WTC11 (cell line): ENCODE measurements at regions not wholly inside any gene's neighbourhood (a gene's known extent, or its start where the extent isn't known, plus 50 kb on each side); places are given as distances from the start of the nearest gene placed in this dataset.

Source experiments
- ATAC-seq: fragments of 200-7000 bp; cut with Tn5 transposase; 2 replicates; pipeline ENCODE4 v1.10.0; 2021; ENCODE audit warnings: mild to moderate bottlenecking, moderate library complexity
- CTCF ChIA-PET: fragments of 300-600 bp; sonication (Branson Sonifier 250); formaldehyde crosslinking; loops from one replicate; lab custom pipeline; 2021; ENCODE audit warnings: antibody characterized with exemption; lab: Charles Lee
- POLR2A ChIA-PET: fragments of 350-600 bp; sonication (Branson Sonifier 250); formaldehyde crosslinking; loops from one replicate; lab custom pipeline; 2021; ENCODE audit warnings: antibody characterized with exemption; lab: Charles Lee
- DNase-seq: peaks from one replicate; pipeline ENCODE4 v3.0.0; 2021; ENCODE audit warnings: low spot score
- H3K27ac Mint-ChIP-seq: 2 replicates; pipeline ENCODE4 v1.8.0; 2021; ENCODE audit warnings: mixed read lengths
- H3K27me3 Mint-ChIP-seq: 2 replicates; pipeline ENCODE4 v1.8.0; 2021; ENCODE audit warnings: low read depth, mild to moderate bottlenecking, moderate library complexity, mixed read lengths
- H3K36me3 Mint-ChIP-seq: 2 replicates; pipeline ENCODE4 v1.8.0; 2021; ENCODE audit warnings: mixed read lengths
- H3K4me1 Mint-ChIP-seq: 2 replicates; pipeline ENCODE4 v1.8.0; 2022; ENCODE audit warnings: mixed read lengths
- H3K4me3 Mint-ChIP-seq: 2 replicates; pipeline ENCODE4 v1.8.0; 2021; ENCODE audit warnings: mild to moderate bottlenecking, moderate library complexity, mixed read lengths
- H3K9me3 Mint-ChIP-seq: 2 replicates; pipeline ENCODE4 v1.8.0; 2021; ENCODE audit warnings: mixed read lengths
- AR ChIP-seq: fragments of 250-450 bp; sonication (Bioruptor Pico); IDR thresholded peaks from 2 replicates; pipeline ENCODE4 v1.9.0; 2021; ENCODE audit warnings: mild to moderate bottlenecking
- ATF1 ChIP-seq: sonication (generic); formaldehyde crosslinking; IDR thresholded peaks from 2 replicates; pipeline ENCODE4 v1.8.1; 2023; ENCODE audit warnings: mild to moderate bottlenecking, moderate library complexity, missing genetic modification reagents
- ATF3 ChIP-seq: sonication (generic); formaldehyde crosslinking; conservative IDR thresholded peaks from 2 replicates; pipeline ENCODE4 v1.8.1; 2022; ENCODE audit warnings: mild to moderate bottlenecking, missing genetic modification reagents
- FOXJ3 ChIP-seq: sonication (generic); formaldehyde crosslinking; IDR thresholded peaks from 2 replicates; pipeline ENCODE4 v1.9.0; 2021; ENCODE audit warnings: missing genetic modification reagents, mild to moderate bottlenecking, borderline replicate concordance
- HMGA2 ChIP-seq: fragments of 250-450 bp; sonication (Bioruptor Pico); IDR thresholded peaks from 2 replicates; pipeline ENCODE4 v1.4.0; 2021; ENCODE audit warnings: mild to moderate bottlenecking, moderate library complexity
- OVOL2 ChIP-seq: fragments of 250-450 bp; sonication (Bioruptor Pico); IDR thresholded peaks from 2 replicates; pipeline ENCODE4 v1.9.0; 2021; ENCODE audit warnings: mild to moderate bottlenecking, borderline replicate concordance
- RELA ChIP-seq: sonication (generic); formaldehyde crosslinking; IDR thresholded peaks from 2 replicates; pipeline ENCODE4 v1.8.1; 2022; ENCODE audit warnings: missing genetic modification reagents, mild to moderate bottlenecking, borderline replicate concordance
- RORB ChIP-seq: fragments of 250-450 bp; sonication (Bioruptor Pico); IDR thresholded peaks from 2 replicates; pipeline ENCODE4 v1.9.0; 2021; ENCODE audit warnings: mild to moderate bottlenecking
- SP1 ChIP-seq: sonication (generic); formaldehyde crosslinking; conservative IDR thresholded peaks from 2 replicates; pipeline ENCODE4 v1.8.1; 2022; ENCODE audit warnings: missing genetic modification reagents
- ZBTB21 ChIP-seq: sonication (generic); formaldehyde crosslinking; IDR thresholded peaks from 2 replicates; pipeline ENCODE4 v1.8.1; 2023; ENCODE audit warnings: mild to moderate bottlenecking, missing genetic modification reagents, borderline replicate concordance
- ZNF232 ChIP-seq: sonication (generic); formaldehyde crosslinking; IDR thresholded peaks from 2 replicates; pipeline ENCODE4 v1.8.0; 2022; ENCODE audit warnings: mild to moderate bottlenecking, missing genetic modification reagents
- ZNF263 ChIP-seq: sonication (generic); formaldehyde crosslinking; IDR thresholded peaks from 2 replicates; pipeline ENCODE4 v1.8.1; 2022; ENCODE audit warnings: low read depth, mild to moderate bottlenecking, moderate library complexity, missing genetic modification reagents
- ZNF281 ChIP-seq: sonication (generic); formaldehyde crosslinking; IDR thresholded peaks from 2 replicates; pipeline ENCODE4 v1.8.0; 2023; ENCODE audit warnings: mild to moderate bottlenecking, missing genetic modification reagents
- ZNF416 ChIP-seq: fragments of 250-450 bp; sonication (Bioruptor Pico); IDR thresholded peaks from 2 replicates; pipeline ENCODE4 v1.9.0; 2021; ENCODE audit warnings: mild to moderate bottlenecking, inconsistent platforms
- ZNF512 ChIP-seq: sonication (generic); formaldehyde crosslinking; IDR thresholded peaks from 2 replicates; pipeline ENCODE4 v1.8.1; 2022; ENCODE audit warnings: missing genetic modification reagents, borderline replicate concordance
- TF ChIP-seq, protein P1 (sequence below): sonication (generic); formaldehyde crosslinking; IDR thresholded peaks from 2 replicates; pipeline ENCODE4 v1.8.1; 2022; ENCODE audit warnings: low read depth, missing genetic modification reagents, borderline replicate concordance
- TF ChIP-seq, protein P2 (sequence below): sonication (generic); formaldehyde crosslinking; IDR thresholded peaks from 2 replicates; pipeline ENCODE4 v1.8.0; 2022; ENCODE audit warnings: mild to moderate bottlenecking, missing genetic modification reagents

GRCh38 chr12:115243933-115244628 lies 560.1 kb upstream of the TBX3 start:
- H3K27ac Mint-ChIP-seq = no peak overlapping the region
- POLR2A ChIA-PET = no interaction called here

DNA sequence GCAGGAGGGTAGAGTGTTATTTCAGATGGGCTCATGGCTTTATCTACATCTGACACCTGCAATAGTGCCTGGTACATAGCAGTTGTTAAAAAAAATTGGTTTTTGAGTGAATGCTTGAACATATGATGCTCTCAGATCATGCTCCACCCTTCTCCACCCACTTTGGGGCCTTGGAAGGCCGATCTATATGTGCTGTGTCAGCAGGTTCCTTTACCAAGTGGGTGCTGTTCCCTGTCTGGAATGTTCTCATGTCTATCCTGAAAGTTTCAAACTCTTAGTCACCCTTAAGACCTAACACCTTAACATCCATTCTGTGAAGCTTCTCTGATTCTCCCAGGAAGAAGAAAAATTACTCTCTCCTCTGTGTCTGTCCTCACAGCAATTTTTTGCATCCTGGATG lies 556.3 kb upstream of the TBX3 start:
- Mint-ChIP-seq H3K4me3 (no peak overlapping the region), H3K9me3 (peaks cover 12% of the 10 kb centered on the region), H3K27me3 (no peaks in the 10 kb centered on the region), H3K27ac (no peak overlapping the region), H3K4me1 (no peaks in the 10 kb centered on the region), H3K36me3 (no peaks in the 10 kb centered on the region)
- CTCF ChIA-PET = no interaction called here
- POLR2A ChIA-PET = no interaction called here
- no peak for DNase-seq
- no peak for TF ChIP-seq OVOL2
- TF ChIP-seq ZNF232 (CRISPR knock-in tag) = no peak
- TF ChIP-seq ZBTB21 (CRISPR knock-in tag) = no peak
- no peak for TF ChIP-seq ZNF263
- no peak for TF ChIP-seq ZNF416 (CRISPR knock-in tag)
- TF ChIP-seq, protein P1, sequence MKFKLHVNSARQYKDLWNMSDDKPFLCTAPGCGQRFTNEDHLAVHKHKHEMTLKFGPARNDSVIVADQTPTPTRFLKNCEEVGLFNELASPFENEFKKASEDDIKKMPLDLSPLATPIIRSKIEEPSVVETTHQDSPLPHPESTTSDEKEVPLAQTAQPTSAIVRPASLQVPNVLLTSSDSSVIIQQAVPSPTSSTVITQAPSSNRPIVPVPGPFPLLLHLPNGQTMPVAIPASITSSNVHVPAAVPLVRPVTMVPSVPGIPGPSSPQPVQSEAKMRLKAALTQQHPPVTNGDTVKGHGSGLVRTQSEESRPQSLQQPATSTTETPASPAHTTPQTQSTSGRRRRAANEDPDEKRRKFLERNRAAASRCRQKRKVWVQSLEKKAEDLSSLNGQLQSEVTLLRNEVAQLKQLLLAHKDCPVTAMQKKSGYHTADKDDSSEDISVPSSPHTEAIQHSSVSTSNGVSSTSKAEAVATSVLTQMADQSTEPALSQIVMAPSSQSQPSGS (CRISPR knock-in tag) = no peak
- no peak for TF ChIP-seq ATF1 (CRISPR knock-in tag)
- TF ChIP-seq HMGA2 (CRISPR knock-in tag) = no peak
- no peak for TF ChIP-seq RELA (CRISPR knock-in tag)
- no peak for TF ChIP-seq SP1 (CRISPR knock-in tag)
- no peak for TF ChIP-seq AR (CRISPR knock-in tag)
- TF ChIP-seq RORB = no peak
- no peak for TF ChIP-seq ATF3 (CRISPR knock-in tag)
- TF ChIP-seq ZNF281 = no peak
- TF ChIP-seq, protein P2, sequence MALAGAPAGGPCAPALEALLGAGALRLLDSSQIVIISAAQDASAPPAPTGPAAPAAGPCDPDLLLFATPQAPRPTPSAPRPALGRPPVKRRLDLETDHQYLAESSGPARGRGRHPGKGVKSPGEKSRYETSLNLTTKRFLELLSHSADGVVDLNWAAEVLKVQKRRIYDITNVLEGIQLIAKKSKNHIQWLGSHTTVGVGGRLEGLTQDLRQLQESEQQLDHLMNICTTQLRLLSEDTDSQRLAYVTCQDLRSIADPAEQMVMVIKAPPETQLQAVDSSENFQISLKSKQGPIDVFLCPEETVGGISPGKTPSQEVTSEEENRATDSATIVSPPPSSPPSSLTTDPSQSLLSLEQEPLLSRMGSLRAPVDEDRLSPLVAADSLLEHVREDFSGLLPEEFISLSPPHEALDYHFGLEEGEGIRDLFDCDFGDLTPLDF = no peak
- ATAC-seq = no peak

More at GRCh38 chr12:115243933-115244628, 560.1 kb upstream of the TBX3 start:
- H3K4me1 Mint-ChIP-seq = peaks cover 5% of the 10 kb centered on the region; the same call in 1 of the 2 replicates
- ATAC-seq (no peak), DNase-seq (no peak)
- peaks cover 4% of the 10 kb centered on the region; the same call in 1 of the 2 replicates for H3K36me3 Mint-ChIP-seq
- CTCF ChIA-PET = no interaction called here
- no peak overlapping the region for H3K4me3 Mint-ChIP-seq
- H3K27me3 Mint-ChIP-seq = peaks cover 4% of the 10 kb centered on the region; the same call in 1 of the 2 replicates
- peaks cover 12% of the 10 kb centered on the region for H3K9me3 Mint-ChIP-seq
- 0 out of 2 replicates have a peak, but pooled peaks have one; percentile 24 for TF ChIP-seq ZNF512 (CRISPR knock-in tag)
- TF ChIP-seq FOXJ3 (CRISPR knock-in tag) = no peak
